GM18868 (cell line): ENCODE measurements at regions not wholly inside any gene's neighbourhood (a gene's known extent, or its start where the extent isn't known, plus 50 kb on each side); places are given as distances from the start of the nearest gene placed in this dataset.
"Not testable (repeated sequence)": the region's sequence is repeated elsewhere in the genome, so short reads cannot be mapped to it uniquely, and the experiment has no call there.

Source experiments
- ATAC-seq: cut with Tn5 transposase; IDR thresholded peaks from one replicate; pipeline ENCODE4 v1.9.1; 2021; ENCODE audit warnings: mild to moderate bottlenecking, moderate library complexity; ENCODE audit not compliant: unreplicated experiment

GRCh38 chr12:124159655-124160054 lies 135.2 kb upstream of the RFLNA start:
- ATAC-seq, result no peak

DNA sequence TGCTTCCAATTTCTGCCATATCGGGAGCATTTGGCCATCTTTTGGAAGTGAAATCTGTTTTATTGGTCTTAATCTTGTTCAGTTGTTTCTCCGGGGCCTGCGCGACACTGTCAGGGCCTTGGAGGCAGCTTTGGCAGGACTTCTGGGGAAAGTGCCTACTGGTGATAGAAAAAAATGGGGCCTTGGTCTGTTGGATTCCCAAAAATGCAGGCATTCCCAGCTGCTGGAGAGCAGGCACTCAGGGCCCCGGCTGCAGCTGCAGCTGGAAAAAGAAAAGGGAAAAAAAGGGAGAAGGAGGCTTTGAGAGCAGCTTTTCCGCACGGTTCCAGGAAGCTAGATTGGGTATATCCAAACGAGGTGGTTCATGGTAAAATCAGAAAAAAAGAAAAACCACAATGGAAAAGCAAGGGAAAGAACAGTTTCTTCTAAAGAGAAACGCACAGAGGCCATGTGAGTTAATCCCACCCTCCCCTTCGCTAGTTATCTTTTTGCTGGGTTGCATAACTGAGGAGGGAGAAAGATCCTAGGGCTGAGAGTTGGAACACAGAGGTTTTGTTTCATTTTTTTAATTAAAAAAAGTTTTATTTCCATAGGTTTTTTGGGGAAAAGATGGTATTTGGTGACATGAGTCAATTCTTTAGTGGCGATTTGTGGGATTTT lies 134.7 kb upstream of the RFLNA start:
- ATAC-seq, result no peak

GRCh38 chr12:124161402-124161801 lies 133.5 kb upstream of the RFLNA start:
- ATAC-seq, result not testable (repeated sequence)

DNA sequence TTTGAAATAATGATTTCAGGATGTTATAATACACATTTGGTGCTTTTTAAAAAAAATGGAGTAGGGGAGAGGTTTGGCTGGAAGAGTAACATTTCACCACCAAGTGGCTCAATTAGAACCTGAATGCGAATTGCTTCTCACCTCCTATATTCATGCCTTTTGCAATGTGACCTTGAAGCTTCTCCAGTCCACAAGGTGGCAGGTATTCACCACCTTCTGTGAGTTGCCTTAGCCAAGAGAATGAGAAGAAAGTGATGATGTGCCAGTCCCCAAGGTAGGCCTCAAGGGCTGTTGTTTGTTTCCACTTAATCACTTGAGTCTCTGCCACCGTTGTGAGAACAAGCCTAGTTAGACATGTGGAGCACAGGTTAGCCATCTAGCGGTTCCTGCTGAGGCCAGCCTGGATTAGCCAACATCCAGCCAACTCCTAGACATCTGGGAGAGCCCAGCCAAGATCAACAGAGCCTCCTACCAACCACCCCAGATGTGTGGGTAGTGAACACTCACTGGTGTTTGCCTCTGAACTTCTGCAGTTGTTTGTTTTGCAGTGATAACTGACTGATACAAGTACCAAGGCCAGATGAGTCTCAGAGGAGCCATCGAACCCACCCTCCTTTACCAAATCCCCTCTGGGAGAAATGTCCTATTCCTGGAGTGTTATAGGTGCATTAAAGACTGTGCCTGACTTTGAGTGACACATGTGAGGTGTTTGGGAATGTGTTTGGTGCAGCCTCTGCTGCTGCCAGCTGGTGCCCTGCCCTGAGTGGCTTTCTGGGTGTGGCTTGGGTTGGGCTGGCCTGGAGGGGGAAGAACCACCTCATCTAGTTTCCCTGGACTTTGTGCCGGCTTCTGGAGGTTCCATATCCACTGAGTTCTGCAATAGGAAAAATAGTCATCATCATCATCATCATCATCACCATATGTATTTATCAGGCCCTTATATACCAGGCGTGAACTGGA lies 132.5 kb upstream of the RFLNA start:
- ATAC-seq, result no peak

- no peak for ATAC-seq
These were observed 129.2 kb upstream of the RFLNA start for GRCh38 chr12:124165695-124166094.

- ATAC-seq, result no peak
These were observed 127.8 kb upstream of the RFLNA start for GRCh38 chr12:124167141-124167540.

GRCh38 chr12:124168016-124168786 lies 126.7 kb upstream of the RFLNA start:
- no peak for ATAC-seq

DNA sequence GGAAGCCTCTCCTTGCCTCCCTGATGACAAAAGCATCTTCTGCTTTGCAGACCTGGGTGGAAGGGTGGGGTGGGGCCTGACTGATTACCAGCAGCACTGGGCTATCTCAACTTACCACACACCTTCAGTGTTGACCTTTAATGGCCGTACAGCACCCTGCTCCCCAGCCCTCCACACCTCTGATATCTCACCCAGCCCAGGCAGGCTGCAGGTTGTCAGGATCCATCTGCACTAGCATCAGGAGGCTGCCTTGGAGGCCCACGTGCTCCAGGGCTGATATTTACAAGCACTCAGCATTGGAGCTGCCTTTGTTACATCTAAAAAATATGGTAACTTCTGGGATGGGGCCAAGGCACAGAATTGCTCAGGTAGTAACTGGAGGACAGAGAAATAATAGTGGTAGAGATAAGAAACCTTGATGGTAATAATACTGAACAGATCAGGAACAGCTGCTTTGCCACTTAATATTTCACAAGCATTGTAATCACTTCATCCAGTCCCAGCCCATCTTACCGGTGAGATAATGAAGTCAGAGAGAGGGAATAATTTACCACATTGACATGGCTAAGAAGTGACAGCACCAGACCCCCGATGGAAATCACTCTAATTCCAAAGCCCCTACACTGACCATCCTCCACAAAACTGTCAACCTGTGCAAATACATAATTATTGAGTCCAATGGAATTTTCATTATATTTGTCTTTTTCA lies 125.2 kb upstream of the RFLNA start:
- no peak for ATAC-seq

DNA sequence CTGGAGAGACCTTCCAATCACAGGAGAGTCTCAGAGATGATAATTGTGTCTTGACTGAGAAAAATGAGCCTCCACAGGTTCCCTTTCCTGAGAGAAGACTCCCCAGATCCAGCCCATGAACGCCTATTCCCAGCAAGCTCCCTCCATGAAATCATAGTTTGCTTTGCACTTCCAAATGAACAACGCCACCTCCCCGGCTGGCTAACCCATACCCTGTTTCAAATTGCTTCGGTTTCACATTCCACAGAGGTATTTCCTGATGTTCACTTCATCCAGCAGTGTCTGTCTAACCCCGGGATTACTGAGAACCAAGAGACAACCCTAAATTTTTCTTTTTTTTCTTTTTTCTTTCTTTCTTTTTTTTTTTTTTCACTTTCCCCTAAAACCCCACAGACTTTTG lies 124.1 kb upstream of the RFLNA start:
- no peak for ATAC-seq

DNA sequence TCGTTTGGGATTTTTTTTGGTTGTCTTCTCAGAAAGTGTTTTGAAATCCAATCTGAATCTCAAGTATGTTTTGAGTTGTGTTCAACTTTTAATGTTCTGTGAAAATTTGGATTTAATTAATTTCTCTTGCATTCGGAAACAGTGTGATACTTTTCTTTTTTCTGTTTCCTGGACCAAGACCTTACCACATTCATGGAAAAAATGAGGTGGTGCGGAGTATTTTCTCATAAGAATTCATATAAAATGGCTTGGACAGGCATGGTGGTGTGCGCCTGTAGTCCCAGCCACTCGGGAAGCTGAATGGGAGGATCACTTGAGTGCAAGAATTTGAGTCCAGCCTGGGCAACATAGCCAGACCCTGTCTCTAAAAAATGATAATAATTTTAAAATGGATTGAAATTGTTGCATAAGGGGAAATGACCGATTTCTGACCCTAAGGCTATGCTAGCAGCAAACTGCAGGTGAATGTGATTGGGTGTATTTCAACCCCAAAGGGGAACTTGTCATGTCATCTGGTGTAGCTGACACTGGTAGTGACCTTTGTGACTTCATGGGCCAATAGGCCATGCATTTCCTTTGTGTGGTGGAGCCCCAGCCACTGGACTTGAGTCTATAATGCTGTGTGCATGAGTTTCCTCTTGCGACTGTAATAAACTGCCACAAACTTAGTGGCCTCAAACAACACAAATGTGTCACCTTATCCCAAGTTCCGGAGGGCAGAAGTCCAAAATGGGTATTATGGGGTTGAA lies 123.5 kb upstream of the RFLNA start:
- ATAC-seq, result no peak

GRCh38 chr12:124172636-124173035 lies 122.3 kb upstream of the RFLNA start:
- ATAC-seq, result no peak

DNA sequence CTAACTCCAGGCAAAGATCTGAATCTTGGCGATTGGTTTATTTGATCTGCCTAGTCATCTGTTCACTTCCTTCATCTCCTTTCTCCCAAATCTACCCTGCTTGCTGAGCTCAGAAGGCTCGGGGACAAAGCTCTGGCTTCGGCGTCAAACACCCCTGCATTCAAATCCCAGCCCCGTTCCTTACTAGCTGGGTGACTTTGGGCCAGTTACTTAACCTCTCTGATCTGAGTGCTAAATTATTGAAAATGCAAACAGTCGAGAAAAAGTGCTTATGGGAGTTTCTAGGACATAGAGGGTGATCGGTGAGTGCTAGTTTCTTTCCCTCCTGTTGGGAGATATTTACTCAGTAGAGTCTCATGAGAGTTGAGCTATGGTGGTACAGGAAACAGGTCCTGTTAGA lies 121.2 kb upstream of the RFLNA start:
- no peak for ATAC-seq

- no peak for ATAC-seq
These were observed 120.2 kb upstream of the RFLNA start for GRCh38 chr12:124174451-124175348.

GRCh38 chr12:124175704-124176103 lies 119.2 kb upstream of the RFLNA start:
- no peak for ATAC-seq

DNA sequence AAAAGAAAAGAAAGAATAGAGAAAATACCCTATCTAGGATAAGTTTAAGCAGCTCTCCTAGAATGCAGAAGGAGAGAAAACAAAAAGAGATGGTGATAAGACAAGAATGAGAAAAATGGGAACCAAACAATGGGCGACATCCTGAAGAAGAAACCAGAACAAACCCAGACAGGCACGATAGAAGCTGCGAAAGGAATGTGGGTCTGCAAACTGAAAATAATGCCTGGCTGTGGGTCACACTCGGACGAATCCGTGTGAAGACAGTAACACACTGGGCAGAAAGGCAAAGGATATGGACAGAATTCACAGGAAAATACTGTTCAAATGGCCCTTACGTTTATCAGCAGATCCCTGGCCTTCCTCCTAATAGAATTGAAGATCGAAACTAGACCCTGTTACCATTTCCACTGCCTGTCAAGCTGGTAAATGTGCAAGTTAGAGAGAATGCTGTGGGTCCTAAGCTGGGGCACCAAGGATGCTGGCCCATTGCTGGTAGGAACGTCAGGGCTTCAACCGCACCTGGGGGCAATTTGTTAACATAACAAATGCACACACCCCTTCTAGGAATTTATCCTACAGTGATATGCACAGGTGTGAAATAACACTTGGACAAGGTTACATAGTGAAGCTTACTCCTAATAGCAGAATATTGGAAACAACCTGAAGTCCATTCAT lies 117.5 kb upstream of the RFLNA start:
- no peak for ATAC-seq

GRCh38 chr12:124177951-124178316 lies 117.0 kb upstream of the RFLNA start:
- ATAC-seq, result no peak

GRCh38 chr12:124179936-124180607 lies 114.8 kb upstream of the RFLNA start:
- ATAC-seq, result no peak

GRCh38 chr12:124183172-124183571 lies 111.7 kb upstream of the RFLNA start:
- ATAC-seq, result no peak
